Posterior cingulate gyrus (tissue), 11 donors: ENCODE measurements at regions not wholly inside any gene's neighbourhood (a gene's known extent, or its start where the extent isn't known, plus 50 kb on each side); places are given as distances from the start of the nearest gene placed in this dataset.
"Not testable (repeated sequence)": the region's sequence is repeated elsewhere in the genome, so short reads cannot be mapped to it uniquely, and the experiment has no call there.

Experiments used
- DNase-seq, 10 donors: peaks; one replicate each; pipeline versions ENCODE4 v3.0.0 to v3.0.0-alpha.2; 2020 to 2021; ENCODE audit warnings: mixed read lengths in 3 of 10
- intact Hi-C: fragments of 100-400 bp; cut with DNase I; formaldehyde crosslinking; loops from one replicate; pipeline ENCODE4 v1.15.1; 2023

- intact Hi-C loops = no loop called here
- peak; percentile 13 to 95 (median 59) for DNase-seq
These were observed 904.5 kb upstream of the API5 start for GRCh38 chr11:42407341-42407740.

- intact Hi-C loops = no loop called here
- no peak for DNase-seq
These were observed 901.4 kb upstream of the API5 start for GRCh38 chr11:42410251-42410955.

GRCh38 chr11:42412590-42412989 lies 899.2 kb upstream of the API5 start:
- no peak for DNase-seq
- intact Hi-C loops = no loop called here

GRCh38 chr11:42417691-42418090 lies 894.1 kb upstream of the API5 start:
- DNase-seq = no peak
- intact Hi-C loops = no loop called here

GRCh38 chr11:42422090-42422489 lies 889.7 kb upstream of the API5 start:
- DNase-seq = no peak
- intact Hi-C loops = no loop called here

GRCh38 chr11:42434911-42435310 lies 876.9 kb upstream of the API5 start:
- DNase-seq = peak in 1 of 10 donors; percentile 74
- intact Hi-C loops = not testable (repeated sequence)

GRCh38 chr11:42444406-42444805 lies 867.4 kb upstream of the API5 start:
- DNase-seq = no peak
- intact Hi-C loops = no loop called here

GRCh38 chr11:42462558-42463310 lies 849.1 kb upstream of the API5 start:
- intact Hi-C loops = no loop called here

GRCh38 chr11:42465623-42466022 lies 846.2 kb upstream of the API5 start:
- intact Hi-C loops = no loop called here
- DNase-seq = no peak

More at GRCh38 chr11:42462558-42463310, 849.1 kb upstream of the API5 start:
- DNase-seq = no peak

GRCh38 chr11:42473106-42473505 lies 838.7 kb upstream of the API5 start:
- no peak for DNase-seq
- intact Hi-C loops = no loop called here

- DNase-seq = no peak
- intact Hi-C loops = no loop called here
These were observed 829.0 kb upstream of the API5 start for GRCh38 chr11:42482822-42483221.

- intact Hi-C loops = no loop called here
These were observed 821.3 kb upstream of the API5 start for GRCh38 chr11:42490506-42490905.

GRCh38 chr11:42494459-42494858 lies 817.3 kb upstream of the API5 start:
- DNase-seq = no peak
- intact Hi-C loops = no loop called here

More at GRCh38 chr11:42490506-42490905, 821.3 kb upstream of the API5 start:
- no peak for DNase-seq

GRCh38 chr11:42498971-42499370 lies 812.8 kb upstream of the API5 start:
- intact Hi-C loops = no loop called here
- no peak for DNase-seq

GRCh38 chr11:42502151-42502550 lies 809.6 kb upstream of the API5 start:
- no peak for DNase-seq
- intact Hi-C loops = no loop called here

GRCh38 chr11:42521994-42522393 lies 789.8 kb upstream of the API5 start:
- intact Hi-C loops = loop anchor here (5.0 to 10.0 kb wide), 2 partner anchors 1027 to 1060 kb away; no protein-coding TSS in a partner anchor
- DNase-seq = no peak

GRCh38 chr11:42524534-42525227 lies 787.1 kb upstream of the API5 start:
- intact Hi-C loops = loop anchor here (5.0 to 10.0 kb wide), 2 partner anchors 1030 to 1062 kb away; no protein-coding TSS in a partner anchor

GRCh38 chr11:42526426-42526825 lies 785.4 kb upstream of the API5 start:
- DNase-seq = peak in 4 of 10 donors; percentile 8 to 68 (median 36)
- intact Hi-C loops = loop anchor here (10.0 kb wide), 1 partner anchor 1032 kb away; no protein-coding TSS in a partner anchor

More at GRCh38 chr11:42524534-42525227, 787.1 kb upstream of the API5 start:
- DNase-seq = peak in 8 of 10 donors; percentile 11 to 89 (median 58)

GRCh38 chr11:42528471-42528870 lies 783.3 kb upstream of the API5 start:
- no peak for DNase-seq
- intact Hi-C loops = loop anchor here (10.0 kb wide), 1 partner anchor 1034 kb away; no protein-coding TSS in a partner anchor

- intact Hi-C loops = loop anchor here (10.0 kb wide), 1 partner anchor 1034 kb away; no protein-coding TSS in a partner anchor
- no peak for DNase-seq
These were observed 782.9 kb upstream of the API5 start for GRCh38 chr11:42528911-42529310.
